Fibroblast of lung (primary cell): ENCODE measurements at regions not wholly inside any gene's neighbourhood (a gene's known extent, or its start where the extent isn't known, plus 50 kb on each side); places are given as distances from the start of the nearest gene placed in this dataset.

Experiments used
- DNase-seq, 2 donors: peaks; one replicate each; pipeline versions ENCODE4 v3.0.0 to v3.0.0-alpha.2; 2010; ENCODE audit warnings: low read depth in 2 of 2
- H2AFZ ChIP-seq: 2 replicates; pipeline ENCODE4 v1.5.1; 2012; ENCODE audit warnings: low read length, control low read depth, inconsistent platforms
- H3K27ac ChIP-seq: 2 replicates; pipeline ENCODE4 v1.5.1; 2011; ENCODE audit warnings: low read length, control low read depth; ENCODE audit not compliant: insufficient read depth
- H3K27me3 ChIP-seq: 2 replicates; pipeline ENCODE4 v1.5.1; 2011; ENCODE audit warnings: mild to moderate bottlenecking, low read length; ENCODE audit not compliant: control insufficient read depth, insufficient read depth
- H3K36me3 ChIP-seq: 2 replicates; pipeline ENCODE4 v1.5.1; 2011; ENCODE audit warnings: low read length; ENCODE audit not compliant: control insufficient read depth, insufficient read depth
- H3K4me1 ChIP-seq: 2 replicates; pipeline ENCODE4 v1.5.1; 2011; ENCODE audit warnings: low read length; ENCODE audit not compliant: control insufficient read depth, insufficient read depth; ENCODE audit errors: extremely low read depth
- H3K4me2 ChIP-seq: 2 replicates; pipeline ENCODE4 v1.5.1; 2011; ENCODE audit warnings: low read length, control low read depth; ENCODE audit not compliant: insufficient read depth; ENCODE audit errors: extremely low read depth
- H3K4me3 ChIP-seq, 4 experiments: fragments of 200-600 bp in 1 of 4; sonication (generic) in 1 of 4; replicated peaks in 1 of 4; 2 replicates each; pipeline ENCODE4 v1.5.1; 2011 to 2016; ENCODE audit warnings: low read length in 4 of 4, low read depth in 3 of 4, mild to moderate bottlenecking in 3 of 4, control low read depth in 2 of 4, inconsistent platforms in 1 of 4, mixed read lengths in 1 of 4; ENCODE audit not compliant: insufficient read depth in 1 of 4; ENCODE audit errors: control extremely low read depth in 1 of 4
- H3K79me2 ChIP-seq: 2 replicates; pipeline ENCODE4 v1.5.1; 2012; ENCODE audit warnings: mild to moderate bottlenecking, low read length, inconsistent platforms; ENCODE audit not compliant: control insufficient read depth, insufficient read depth
- H3K9ac ChIP-seq: 2 replicates; pipeline ENCODE4 v1.5.1; 2011; ENCODE audit warnings: mild to moderate bottlenecking, low read length, control low read depth; ENCODE audit not compliant: insufficient read depth
- H3K9me3 ChIP-seq: 2 replicates; pipeline ENCODE4 v1.5.1; 2012; ENCODE audit warnings: low read depth, low read length; ENCODE audit not compliant: control insufficient read depth, insufficient read depth
- H4K20me1 ChIP-seq: 2 replicates; pipeline ENCODE4 v1.5.1; 2011; ENCODE audit warnings: low read length; ENCODE audit not compliant: control insufficient read depth, insufficient read depth; ENCODE audit errors: extremely low read depth
- EZH2 ChIP-seq: IDR thresholded peaks from 2 replicates; pipeline ENCODE4 v1.5.1; 2012; ENCODE audit warnings: low read length, control low read depth, mild to moderate bottlenecking; ENCODE audit errors: missing control alignments
- TF ChIP-seq, protein P1 (sequence below), 2 donors: IDR thresholded peaks in 1 of 2; conservative IDR thresholded peaks in 1 of 2; 1 replicate in 1 of 2; 2 replicates in 1 of 2; pipeline ENCODE4 v1.5.1; 2011 to 2012; ENCODE audit warnings: low read length in 2 of 2, control low read depth in 1 of 2, inconsistent platforms in 1 of 2, low read depth in 1 of 2, mild to moderate bottlenecking in 1 of 2

GRCh38 chr16:76797457-76797856 lies 393.5 kb upstream of the MON1B start:
- no peak overlapping the region for H3K9ac ChIP-seq
- H3K27ac ChIP-seq, result no peak overlapping the region
- H4K20me1 ChIP-seq, result no peaks in the 10 kb centered on the region
- no peak overlapping the region for H3K4me3 ChIP-seq
- H3K79me2 ChIP-seq, result no peaks in the 10 kb centered on the region
- no peaks in the 10 kb centered on the region for H3K9me3 ChIP-seq
- no peak for DNase-seq
- no peak overlapping the region for H2AFZ ChIP-seq
- no peaks in the 10 kb centered on the region for H3K27me3 ChIP-seq
- H3K4me1 ChIP-seq, result no peaks in the 10 kb centered on the region
- TF ChIP-seq, protein P1, sequence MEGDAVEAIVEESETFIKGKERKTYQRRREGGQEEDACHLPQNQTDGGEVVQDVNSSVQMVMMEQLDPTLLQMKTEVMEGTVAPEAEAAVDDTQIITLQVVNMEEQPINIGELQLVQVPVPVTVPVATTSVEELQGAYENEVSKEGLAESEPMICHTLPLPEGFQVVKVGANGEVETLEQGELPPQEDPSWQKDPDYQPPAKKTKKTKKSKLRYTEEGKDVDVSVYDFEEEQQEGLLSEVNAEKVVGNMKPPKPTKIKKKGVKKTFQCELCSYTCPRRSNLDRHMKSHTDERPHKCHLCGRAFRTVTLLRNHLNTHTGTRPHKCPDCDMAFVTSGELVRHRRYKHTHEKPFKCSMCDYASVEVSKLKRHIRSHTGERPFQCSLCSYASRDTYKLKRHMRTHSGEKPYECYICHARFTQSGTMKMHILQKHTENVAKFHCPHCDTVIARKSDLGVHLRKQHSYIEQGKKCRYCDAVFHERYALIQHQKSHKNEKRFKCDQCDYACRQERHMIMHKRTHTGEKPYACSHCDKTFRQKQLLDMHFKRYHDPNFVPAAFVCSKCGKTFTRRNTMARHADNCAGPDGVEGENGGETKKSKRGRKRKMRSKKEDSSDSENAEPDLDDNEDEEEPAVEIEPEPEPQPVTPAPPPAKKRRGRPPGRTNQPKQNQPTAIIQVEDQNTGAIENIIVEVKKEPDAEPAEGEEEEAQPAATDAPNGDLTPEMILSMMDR (conservative IDR thresholded peaks at IDR 0.05 in 1 of 2, IDR thresholded peaks at IDR 0.05 in 1 of 2; ENCODE audit: low read depth in 1 of 2, low read length in 2 of 2), result no peak
- TF ChIP-seq EZH2, result no peak
- no peak overlapping the region for H3K4me2 ChIP-seq
- no peaks in the 10 kb centered on the region for H3K36me3 ChIP-seq

DNA sequence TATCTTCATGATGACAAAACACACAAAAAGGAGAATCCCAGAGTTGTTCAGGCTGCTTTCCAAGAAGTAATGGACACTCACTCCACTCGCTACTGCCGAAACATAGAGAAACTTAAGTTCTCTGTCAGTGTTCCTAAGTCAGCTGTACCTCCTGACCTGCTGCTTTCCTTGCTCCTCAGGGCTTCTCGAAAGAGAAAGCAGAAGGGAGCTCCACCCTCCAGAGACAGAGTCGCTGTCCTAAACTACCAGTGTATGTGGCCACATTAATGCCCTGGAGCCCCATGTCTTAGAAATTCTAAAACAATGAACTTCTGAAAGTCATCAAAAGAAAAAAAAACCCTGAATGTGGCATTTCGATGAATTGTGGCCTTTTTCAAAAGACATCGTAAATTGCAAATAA lies 390.8 kb upstream of the MON1B start:
- Histone ChIP-seq H3K4me2 (no peak overlapping the region), H3K4me1 (no peaks in the 10 kb centered on the region), H4K20me1 (no peaks in the 10 kb centered on the region), H3K9ac (no peak overlapping the region), H3K79me2 (no peaks in the 10 kb centered on the region), H2AFZ (no peak overlapping the region), H3K9me3 (no peaks in the 10 kb centered on the region), H3K27me3 (no peaks in the 10 kb centered on the region), H3K36me3 (no peaks in the 10 kb centered on the region), H3K4me3 (no peak overlapping the region), H3K27ac (no peak overlapping the region)
- TF ChIP-seq, protein P1 (conservative IDR thresholded peaks at IDR 0.05 in 1 of 2, IDR thresholded peaks at IDR 0.05 in 1 of 2; ENCODE audit: low read depth in 1 of 2, low read length in 2 of 2), result no peak
- TF ChIP-seq EZH2, result no peak
- no peak for DNase-seq

- no peaks in the 10 kb centered on the region for H4K20me1 ChIP-seq
- no peaks in the 10 kb centered on the region for H3K36me3 ChIP-seq
- H3K9ac ChIP-seq, result no peak overlapping the region
- H3K79me2 ChIP-seq, result no peaks in the 10 kb centered on the region
- TF ChIP-seq EZH2, result no peak
- TF ChIP-seq, protein P1 (conservative IDR thresholded peaks at IDR 0.05 in 1 of 2, IDR thresholded peaks at IDR 0.05 in 1 of 2; ENCODE audit: low read depth in 1 of 2, low read length in 2 of 2), result no peak
- H3K4me2 ChIP-seq, result no peak overlapping the region
- no peaks in the 10 kb centered on the region for H3K9me3 ChIP-seq
- H3K4me1 ChIP-seq, result no peaks in the 10 kb centered on the region
- H3K27ac ChIP-seq, result no peak overlapping the region
- no peak overlapping the region for H2AFZ ChIP-seq
- H3K4me3 ChIP-seq, result no peak overlapping the region
- no peaks in the 10 kb centered on the region for H3K27me3 ChIP-seq
- DNase-seq, result no peak
Measured at GRCh38 chr16:76801357-76801756, 389.6 kb upstream of the MON1B start.
